ENCODE measurements at regions not wholly inside any gene's neighbourhood (a gene's known extent, or its start where the extent isn't known, plus 50 kb on each side); places are given as distances from the start of the nearest gene placed in this dataset.

GRCh38 chr2:56707650-56708049, 523.9 kb downstream of the CCDC85A start:
- DNase-seq (ENCODE audit: low spot score): no peak

GRCh38 chr2:56709181-56709580, 525.4 kb downstream of the CCDC85A start:
- no peak for DNase-seq (ENCODE audit: low spot score)

GRCh38 chr2:56713161-56713676, 529.4 kb downstream of the CCDC85A start:
- DNase-seq (ENCODE audit: low spot score): no peak

- DNase-seq (ENCODE audit: low spot score): no peak
These were observed 530.2 kb downstream of the CCDC85A start for GRCh38 chr2:56713978-56714377.

GRCh38 chr2:56714400-56714799, 530.6 kb downstream of the CCDC85A start:
- no peak for DNase-seq (ENCODE audit: low spot score)

GRCh38 chr2:56715683-56716082, 531.9 kb downstream of the CCDC85A start:
- DNase-seq (ENCODE audit: low spot score): no peak

- no peak for DNase-seq (ENCODE audit: low spot score)
These were observed 534.6 kb downstream of the CCDC85A start for GRCh38 chr2:56718413-56718812.

GRCh38 chr2:56729212-56729611, 545.4 kb downstream of the CCDC85A start:
- DNase-seq (ENCODE audit: low spot score): no peak

- DNase-seq (ENCODE audit: low spot score): no peak
These were observed 549.2 kb downstream of the CCDC85A start for GRCh38 chr2:56732946-56733345.

- DNase-seq (ENCODE audit: low spot score): no peak
These were observed 555.6 kb downstream of the CCDC85A start for GRCh38 chr2:56739413-56739812.

GRCh38 chr2:56741601-56742102, 557.9 kb downstream of the CCDC85A start:
- no peak for DNase-seq (ENCODE audit: low spot score)

GRCh38 chr2:56743807-56744206, 560.0 kb downstream of the CCDC85A start:
- DNase-seq (ENCODE audit: low spot score): no peak

GRCh38 chr2:56749152-56749752, 565.5 kb downstream of the CCDC85A start:
- DNase-seq (ENCODE audit: low spot score): peak; percentile 44

- DNase-seq (ENCODE audit: low spot score): no peak
These were observed 569.4 kb downstream of the CCDC85A start for GRCh38 chr2:56753182-56753581.

- DNase-seq (ENCODE audit: low spot score): no peak
These were observed 570.4 kb downstream of the CCDC85A start for GRCh38 chr2:56754066-56754615.

- no peak for DNase-seq (ENCODE audit: low spot score)
These were observed 570.8 kb downstream of the CCDC85A start for GRCh38 chr2:56754627-56755026.

- DNase-seq (ENCODE audit: low spot score): no peak
These were observed 574.2 kb downstream of the CCDC85A start for GRCh38 chr2:56757884-56758545.

- no peak for DNase-seq (ENCODE audit: low spot score)
These were observed 579.9 kb downstream of the CCDC85A start for GRCh38 chr2:56763683-56764082.

- no peak for DNase-seq (ENCODE audit: low spot score)
These were observed 585.2 kb downstream of the CCDC85A start for GRCh38 chr2:56768973-56769372.

GRCh38 chr2:56770490-56770889, 586.7 kb downstream of the CCDC85A start:
- no peak for DNase-seq (ENCODE audit: low spot score)

GRCh38 chr2:56784046-56784445, 600.3 kb downstream of the CCDC85A start:
- no peak for DNase-seq (ENCODE audit: low spot score)

GRCh38 chr2:56801214-56801613, 617.4 kb downstream of the CCDC85A start:
- no peak for DNase-seq (ENCODE audit: low spot score)

- DNase-seq (ENCODE audit: low spot score): no peak
These were observed 618.0 kb downstream of the CCDC85A start for GRCh38 chr2:56801770-56802169.
